Panc1 (cell line): ENCODE measurements at regions not wholly inside any gene's neighbourhood (a gene's known extent, or its start where the extent isn't known, plus 50 kb on each side); places are given as distances from the start of the nearest gene placed in this dataset.

ENCODE experiments used
- ATAC-seq: fragments of 200-7000 bp; cut with Tn5 transposase; 2 replicates; pipeline ENCODE4 v1.9.1; 2020; ENCODE audit warnings: mild to moderate bottlenecking, moderate library complexity
- BruUV-seq: library from RNA; stranded (reverse); fragments of 400-500 nt; replicated peaks from 2 replicates; lab custom pipeline; 2021; lab: Mats Ljungman, UMichigan
- CTCF ChIA-PET: fragments of 300-600 bp; sonication (Branson Sonifier 250); formaldehyde crosslinking; loops from one replicate; lab custom pipeline; 2022; ENCODE audit warnings: antibody characterized with exemption; lab: Charles Lee
- POLR2A ChIA-PET: fragments of 300-600 bp; sonication (Branson Sonifier 250); formaldehyde crosslinking; loops from one replicate; lab custom pipeline; 2022; ENCODE audit warnings: antibody characterized with exemption; lab: Charles Lee
- DNase-seq: peaks from one replicate; pipeline ENCODE4 v3.0.0-alpha.2; 2010; ENCODE audit warnings: low read depth, low spot score
- H3K27ac ChIP-seq: 2 replicates; pipeline ENCODE4 v1.5.1; 2011; ENCODE audit warnings: mild to moderate bottlenecking, low read length, inconsistent platforms
- H3K27me3 ChIP-seq: fragments of 200-500 bp; sonication (Bioruptor generic); 2 replicates; pipeline ENCODE4 v1.6.0; 2014; ENCODE audit warnings: low read length, inconsistent platforms; ENCODE audit not compliant: control insufficient read depth, insufficient read depth
- H3K36me3 ChIP-seq: fragments of 200-500 bp; sonication (Bioruptor generic); 2 replicates; pipeline ENCODE4 v1.5.1; 2014; ENCODE audit warnings: inconsistent platforms, mild to moderate bottlenecking, low read length, moderate library complexity; ENCODE audit not compliant: control insufficient read depth, insufficient read depth
- H3K4me1 ChIP-seq: 2 replicates; pipeline ENCODE4 v1.5.1; 2011; ENCODE audit warnings: inconsistent platforms, mild to moderate bottlenecking, low read length, moderate library complexity; ENCODE audit not compliant: control insufficient read depth, insufficient read depth
- H3K4me3 ChIP-seq, 2 experiments: 2 replicates each; pipeline ENCODE4 v1.5.1; 2011 to 2012; ENCODE audit warnings: low read depth in 2 of 2, low read length in 2 of 2, mild to moderate bottlenecking in 2 of 2, inconsistent platforms in 1 of 2, moderate library complexity in 1 of 2
- H3K9me3 ChIP-seq: fragments of 200-500 bp; sonication (Bioruptor generic); 2 replicates; pipeline ENCODE4 v1.5.1; 2014; ENCODE audit warnings: low read depth, mild to moderate bottlenecking, inconsistent platforms, low read length, moderate library complexity; ENCODE audit not compliant: control insufficient read depth, insufficient read depth
- POLR2AphosphoS5 ChIP-seq: IDR thresholded peaks from 2 replicates; pipeline ENCODE4 v1.6.1; 2012; ENCODE audit warnings: mild to moderate bottlenecking, low read depth, low read length, moderate library complexity
- SIN3A ChIP-seq: IDR thresholded peaks from 2 replicates; pipeline ENCODE4 v1.6.1; 2012; ENCODE audit warnings: low read depth, mild to moderate bottlenecking, low read length, moderate library complexity, borderline replicate concordance; ENCODE audit not compliant: insufficient read depth
- TCF7L2 ChIP-seq: IDR thresholded peaks from 2 replicates; pipeline ENCODE4 v1.6.1; 2011; ENCODE audit warnings: mild to moderate bottlenecking, low read depth, low read length, inconsistent platforms
- in situ Hi-C: cut with HindIII; loops from 2 replicates; pipeline ENCODE4 v1.10.0; 2016; ENCODE audit warnings: low sequenced_read_pairs, low pct_unique_long_range_greater_than_20kb
- intact Hi-C: fragments of 100-400 bp; cut with micrococcal nuclease; formaldehyde crosslinking; loops from one replicate; pipeline ENCODE4 v1.10.0; 2022; ENCODE audit not compliant: unreplicated experiment
- TF ChIP-seq, protein P1 (sequence below), 2 experiments: IDR thresholded peaks; 2 replicates each; pipeline ENCODE4 v1.6.1; 2011 to 2012; ENCODE audit warnings: low read depth in 2 of 2, control low read depth in 1 of 2, low read length in 1 of 2, mild to moderate bottlenecking in 1 of 2, moderate library complexity in 1 of 2; ENCODE audit not compliant: insufficient read depth in 1 of 2
- TF ChIP-seq, protein P2 (sequence below): fragments of 450-650 bp; IDR thresholded peaks from 2 replicates; pipeline ENCODE4 v1.5.1; 2017; ENCODE audit warnings: mild to moderate bottlenecking

DNA sequence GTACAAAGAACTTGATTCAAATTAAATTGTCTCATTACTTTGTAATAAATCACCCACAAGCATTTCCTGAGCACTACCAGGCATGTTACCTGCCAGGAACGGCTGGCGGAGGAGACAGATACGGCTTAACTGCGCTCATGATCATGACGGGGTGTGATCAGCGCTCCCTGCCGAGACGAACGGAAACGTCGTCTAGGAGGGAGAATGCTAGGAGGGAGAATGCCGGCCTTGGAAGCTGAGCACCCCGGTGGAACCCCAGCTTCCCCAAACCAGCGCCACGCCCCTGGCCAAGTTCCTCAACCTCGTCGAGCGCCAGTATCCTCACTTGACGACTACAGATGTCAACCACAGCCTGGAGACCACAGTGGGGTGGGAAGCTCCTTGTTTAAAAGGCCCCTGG, 272.8 kb downstream of the CTTN start:
- ChIA-PET CTCF (no interaction called here), POLR2A (no interaction called here)
- intact Hi-C loops, result no loop called here
- Histone ChIP-seq H3K9me3 (no peaks in the 10 kb centered on the region), H3K27me3 (no peaks in the 10 kb centered on the region), H3K27ac (no peak overlapping the region), H3K4me3 (no peak overlapping the region), H3K4me1 (no peaks in the 10 kb centered on the region), H3K36me3 (no peaks in the 10 kb centered on the region)
- in situ Hi-C loops, result no loop called here
- no TSS peak for BruUV-seq
- TF ChIP-seq TCF7L2 (no peak), POLR2AphosphoS5 (no peak), SIN3A (no peak)
- TF ChIP-seq, protein P1, sequence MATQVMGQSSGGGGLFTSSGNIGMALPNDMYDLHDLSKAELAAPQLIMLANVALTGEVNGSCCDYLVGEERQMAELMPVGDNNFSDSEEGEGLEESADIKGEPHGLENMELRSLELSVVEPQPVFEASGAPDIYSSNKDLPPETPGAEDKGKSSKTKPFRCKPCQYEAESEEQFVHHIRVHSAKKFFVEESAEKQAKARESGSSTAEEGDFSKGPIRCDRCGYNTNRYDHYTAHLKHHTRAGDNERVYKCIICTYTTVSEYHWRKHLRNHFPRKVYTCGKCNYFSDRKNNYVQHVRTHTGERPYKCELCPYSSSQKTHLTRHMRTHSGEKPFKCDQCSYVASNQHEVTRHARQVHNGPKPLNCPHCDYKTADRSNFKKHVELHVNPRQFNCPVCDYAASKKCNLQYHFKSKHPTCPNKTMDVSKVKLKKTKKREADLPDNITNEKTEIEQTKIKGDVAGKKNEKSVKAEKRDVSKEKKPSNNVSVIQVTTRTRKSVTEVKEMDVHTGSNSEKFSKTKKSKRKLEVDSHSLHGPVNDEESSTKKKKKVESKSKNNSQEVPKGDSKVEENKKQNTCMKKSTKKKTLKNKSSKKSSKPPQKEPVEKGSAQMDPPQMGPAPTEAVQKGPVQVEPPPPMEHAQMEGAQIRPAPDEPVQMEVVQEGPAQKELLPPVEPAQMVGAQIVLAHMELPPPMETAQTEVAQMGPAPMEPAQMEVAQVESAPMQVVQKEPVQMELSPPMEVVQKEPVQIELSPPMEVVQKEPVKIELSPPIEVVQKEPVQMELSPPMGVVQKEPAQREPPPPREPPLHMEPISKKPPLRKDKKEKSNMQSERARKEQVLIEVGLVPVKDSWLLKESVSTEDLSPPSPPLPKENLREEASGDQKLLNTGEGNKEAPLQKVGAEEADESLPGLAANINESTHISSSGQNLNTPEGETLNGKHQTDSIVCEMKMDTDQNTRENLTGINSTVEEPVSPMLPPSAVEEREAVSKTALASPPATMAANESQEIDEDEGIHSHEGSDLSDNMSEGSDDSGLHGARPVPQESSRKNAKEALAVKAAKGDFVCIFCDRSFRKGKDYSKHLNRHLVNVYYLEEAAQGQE (IDR thresholded peaks at IDR 0.05; ENCODE audit: insufficient read depth in 1 of 2, low read depth in 2 of 2, low read length in 1 of 2), result no peak
- TF ChIP-seq, protein P2, sequence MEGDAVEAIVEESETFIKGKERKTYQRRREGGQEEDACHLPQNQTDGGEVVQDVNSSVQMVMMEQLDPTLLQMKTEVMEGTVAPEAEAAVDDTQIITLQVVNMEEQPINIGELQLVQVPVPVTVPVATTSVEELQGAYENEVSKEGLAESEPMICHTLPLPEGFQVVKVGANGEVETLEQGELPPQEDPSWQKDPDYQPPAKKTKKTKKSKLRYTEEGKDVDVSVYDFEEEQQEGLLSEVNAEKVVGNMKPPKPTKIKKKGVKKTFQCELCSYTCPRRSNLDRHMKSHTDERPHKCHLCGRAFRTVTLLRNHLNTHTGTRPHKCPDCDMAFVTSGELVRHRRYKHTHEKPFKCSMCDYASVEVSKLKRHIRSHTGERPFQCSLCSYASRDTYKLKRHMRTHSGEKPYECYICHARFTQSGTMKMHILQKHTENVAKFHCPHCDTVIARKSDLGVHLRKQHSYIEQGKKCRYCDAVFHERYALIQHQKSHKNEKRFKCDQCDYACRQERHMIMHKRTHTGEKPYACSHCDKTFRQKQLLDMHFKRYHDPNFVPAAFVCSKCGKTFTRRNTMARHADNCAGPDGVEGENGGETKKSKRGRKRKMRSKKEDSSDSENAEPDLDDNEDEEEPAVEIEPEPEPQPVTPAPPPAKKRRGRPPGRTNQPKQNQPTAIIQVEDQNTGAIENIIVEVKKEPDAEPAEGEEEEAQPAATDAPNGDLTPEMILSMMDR, result no peak
- DNase-seq, result no peak
- no peak for ATAC-seq

DNA sequence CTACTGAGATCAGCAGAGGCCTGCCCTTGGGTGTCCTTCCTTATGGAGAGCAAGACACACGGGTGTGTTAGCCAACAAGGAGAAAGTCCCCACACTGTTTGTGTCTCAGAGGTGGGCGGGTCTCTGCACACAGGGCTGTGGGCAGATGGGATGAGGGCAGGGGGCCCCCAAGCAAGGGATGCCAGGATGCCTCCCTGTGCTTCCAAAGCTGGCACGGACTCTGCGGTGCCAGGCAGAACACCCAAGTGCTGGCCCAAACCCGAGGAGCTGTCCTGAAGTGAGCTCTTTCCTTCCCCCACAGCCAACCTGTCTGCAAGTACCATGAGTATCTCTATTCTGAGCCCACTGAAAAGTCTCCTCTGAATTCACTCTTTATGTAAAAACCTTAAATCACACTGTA, 273.3 kb downstream of the CTTN start:
- no peak for DNase-seq
- H3K27me3 ChIP-seq, result no peaks in the 10 kb centered on the region
- in situ Hi-C loops, result no loop called here
- ChIA-PET CTCF (no interaction called here), POLR2A (no interaction called here)
- H3K9me3 ChIP-seq, result no peaks in the 10 kb centered on the region
- H3K27ac ChIP-seq, result no peak overlapping the region
- no peak for ATAC-seq
- intact Hi-C loops, result no loop called here
- no peaks in the 10 kb centered on the region for H3K36me3 ChIP-seq
- BruUV-seq, result no TSS peak
- TF ChIP-seq SIN3A (no peak), TCF7L2 (no peak), POLR2AphosphoS5 (no peak)
- TF ChIP-seq, protein P1 (IDR thresholded peaks at IDR 0.05; ENCODE audit: insufficient read depth in 1 of 2, low read depth in 2 of 2, low read length in 1 of 2), result no peak
- TF ChIP-seq, protein P2, result no peak
- no peaks in the 10 kb centered on the region for H3K4me1 ChIP-seq
- no peak overlapping the region for H3K4me3 ChIP-seq
